Neural progenitor cell (in vitro differentiated cells): ENCODE measurements at regions not wholly inside any gene's neighbourhood (a gene's known extent, or its start where the extent isn't known, plus 50 kb on each side); places are given as distances from the start of the nearest gene placed in this dataset.
A peak's percentile ranks its signal among the peaks of the same experiment; 100 is the strongest.

ENCODE experiments used
- EZH2 ChIP-seq: fragments of 200-600 bp; sonication (generic); IDR thresholded peaks from 2 replicates; pipeline ENCODE4 v1.6.1; 2017; ENCODE audit warnings: antibody characterized with exemption, mild to moderate bottlenecking, moderate library complexity
- TF ChIP-seq, protein P1 (sequence below): fragments of 200-600 bp; sonication (generic); IDR thresholded peaks from 2 replicates; pipeline ENCODE4 v1.5.1; 2017; ENCODE audit warnings: antibody characterized with exemption, mild to moderate bottlenecking

DNA sequence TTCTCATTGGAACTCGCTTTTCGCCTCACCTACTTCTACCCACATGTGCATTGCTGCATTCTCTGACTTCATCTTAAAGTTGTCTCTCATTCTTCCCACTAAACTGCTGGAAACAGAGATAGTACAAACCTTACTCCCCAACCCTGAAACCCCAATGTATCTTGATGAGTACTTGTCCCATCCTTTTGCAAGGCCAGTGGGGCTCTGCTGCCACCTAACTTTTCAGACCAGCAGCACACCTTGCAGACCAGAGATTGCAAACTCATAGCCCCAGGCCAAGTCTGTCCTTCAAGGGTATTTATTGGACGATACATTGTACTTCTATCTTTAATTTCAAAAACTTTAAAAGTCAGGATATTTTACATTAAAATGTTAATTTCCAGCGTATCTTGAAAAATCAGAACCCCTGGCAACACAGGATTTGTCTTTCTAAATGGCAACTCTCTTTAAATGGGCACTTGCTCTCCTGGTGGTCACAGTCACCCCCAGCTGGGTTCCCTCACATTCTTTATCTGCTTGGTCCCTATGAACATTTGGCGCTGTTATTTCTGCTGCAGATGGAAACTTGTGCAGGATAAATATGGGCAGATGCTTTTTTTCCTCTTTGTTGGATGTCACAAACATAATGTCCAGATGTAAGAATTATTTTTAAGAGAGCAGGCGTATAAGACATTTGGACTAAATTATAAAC is 83.9 kb downstream of the SOD2 start:
- TF ChIP-seq, protein P1, sequence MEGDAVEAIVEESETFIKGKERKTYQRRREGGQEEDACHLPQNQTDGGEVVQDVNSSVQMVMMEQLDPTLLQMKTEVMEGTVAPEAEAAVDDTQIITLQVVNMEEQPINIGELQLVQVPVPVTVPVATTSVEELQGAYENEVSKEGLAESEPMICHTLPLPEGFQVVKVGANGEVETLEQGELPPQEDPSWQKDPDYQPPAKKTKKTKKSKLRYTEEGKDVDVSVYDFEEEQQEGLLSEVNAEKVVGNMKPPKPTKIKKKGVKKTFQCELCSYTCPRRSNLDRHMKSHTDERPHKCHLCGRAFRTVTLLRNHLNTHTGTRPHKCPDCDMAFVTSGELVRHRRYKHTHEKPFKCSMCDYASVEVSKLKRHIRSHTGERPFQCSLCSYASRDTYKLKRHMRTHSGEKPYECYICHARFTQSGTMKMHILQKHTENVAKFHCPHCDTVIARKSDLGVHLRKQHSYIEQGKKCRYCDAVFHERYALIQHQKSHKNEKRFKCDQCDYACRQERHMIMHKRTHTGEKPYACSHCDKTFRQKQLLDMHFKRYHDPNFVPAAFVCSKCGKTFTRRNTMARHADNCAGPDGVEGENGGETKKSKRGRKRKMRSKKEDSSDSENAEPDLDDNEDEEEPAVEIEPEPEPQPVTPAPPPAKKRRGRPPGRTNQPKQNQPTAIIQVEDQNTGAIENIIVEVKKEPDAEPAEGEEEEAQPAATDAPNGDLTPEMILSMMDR = peak; percentile 72
- no peak for TF ChIP-seq EZH2
